IMR-90 (cell line): ENCODE measurements at regions not wholly inside any gene's neighbourhood (a gene's known extent, or its start where the extent isn't known, plus 50 kb on each side); places are given as distances from the start of the nearest gene placed in this dataset.

Experiments
- ATAC-seq: fragments of 200-7000 bp; cut with Tn5 transposase; 2 replicates; pipeline ENCODE4 v1.9.1; 2020; ENCODE audit warnings: low read depth, mild to moderate bottlenecking, moderate library complexity
- BruUV-seq: library from RNA; stranded (reverse); fragments of 400-500 nt; replicated peaks from 2 replicates; lab custom pipeline; 2021; lab: Mats Ljungman, UMichigan
- CTCF ChIA-PET: fragments of 300-600 bp; formaldehyde crosslinking; extraction: SDS; loops from one replicate; lab custom pipeline; 2021; ENCODE audit warnings: antibody characterized with exemption; lab: Yijun Ruan, JAX
- POLR2A ChIA-PET: fragments of 300-600 bp; sonication (Branson Sonifier 250); formaldehyde crosslinking; loops from one replicate; lab custom pipeline; 2022; ENCODE audit warnings: antibody characterized with exemption; ENCODE audit not compliant: unreplicated experiment; lab: Charles Lee
- DNase-seq: peaks from one replicate; pipeline ENCODE4 v3.0.0; 2013
- H2AFZ ChIP-seq: replicated peaks from 2 replicates; pipeline ENCODE3; 2013; ENCODE audit warnings: low read length, mild to moderate bottlenecking; ENCODE audit not compliant: poor library complexity
- H2AK5ac ChIP-seq: 2 replicates; pipeline ENCODE4 v1.6.1; 2013; ENCODE audit warnings: low read depth, low read length, inconsistent platforms
- H2AK9ac ChIP-seq: replicated peaks from 2 replicates; pipeline ENCODE3; 2013; ENCODE audit warnings: mild to moderate bottlenecking, low read depth, low read length, moderate library complexity; ENCODE audit not compliant: poor library complexity
- H2BK120ac ChIP-seq: 2 replicates; pipeline ENCODE4 v1.6.1; 2013; ENCODE audit warnings: low read depth, low read length, inconsistent platforms
- H2BK15ac ChIP-seq: 3 replicates; pipeline ENCODE4 v1.6.1; 2013; ENCODE audit warnings: low read depth, low read length, inconsistent platforms
- H2BK20ac ChIP-seq: 2 replicates; pipeline ENCODE4 v1.6.1; 2013; ENCODE audit warnings: low read depth, mild to moderate bottlenecking, inconsistent platforms, low read length, moderate library complexity
- H2BK5ac ChIP-seq: 2 replicates; pipeline ENCODE4 v1.6.1; 2013; ENCODE audit warnings: mild to moderate bottlenecking, low read depth, low read length, inconsistent platforms; ENCODE audit not compliant: poor library complexity, severe bottlenecking
- H3K14ac ChIP-seq: replicated peaks from 2 replicates; pipeline ENCODE4 v1.6.1; 2013; ENCODE audit warnings: low read depth, low read length, inconsistent platforms
- H3K18ac ChIP-seq: 2 replicates; pipeline ENCODE4 v1.6.1; 2013; ENCODE audit warnings: low read depth, low read length, control low read depth
- H3K23ac ChIP-seq: 2 replicates; pipeline ENCODE4 v1.6.1; 2013; ENCODE audit warnings: low read depth, low read length, inconsistent platforms
- H3K27ac ChIP-seq: 2 replicates; pipeline ENCODE4 v1.5.1; 2013; ENCODE audit warnings: mild to moderate bottlenecking, control low read depth, low read length; ENCODE audit not compliant: insufficient read depth
- H3K27me3 ChIP-seq: 2 replicates; pipeline ENCODE4 v1.6.1; 2013; ENCODE audit warnings: low read length; ENCODE audit not compliant: control insufficient read depth, insufficient read depth
- H3K36me3 ChIP-seq: 2 replicates; pipeline ENCODE4 v1.6.1; 2013; ENCODE audit warnings: low read length, mixed read lengths; ENCODE audit not compliant: control insufficient read depth, insufficient read depth
- H3K4ac ChIP-seq: 2 replicates; pipeline ENCODE4 v1.6.1; 2013; ENCODE audit warnings: low read depth, low read length, inconsistent platforms
- H3K4me1 ChIP-seq: 2 replicates; pipeline ENCODE4 v1.6.1; 2013; ENCODE audit warnings: low read length, mixed read lengths; ENCODE audit not compliant: control insufficient read depth, insufficient read depth
- H3K4me2 ChIP-seq: 2 replicates; pipeline ENCODE4 v1.6.1; 2013; ENCODE audit warnings: low read depth, mild to moderate bottlenecking, control low read depth, low read length, moderate library complexity
- H3K4me3 ChIP-seq: 2 replicates; pipeline ENCODE4 v1.5.1; 2013; ENCODE audit warnings: low read depth, mild to moderate bottlenecking, control low read depth, low read length, moderate library complexity; ENCODE audit not compliant: insufficient read depth
- H3K56ac ChIP-seq: 2 replicates; pipeline ENCODE4 v1.6.1; 2013; ENCODE audit warnings: low read length, inconsistent platforms; ENCODE audit not compliant: insufficient read depth; ENCODE audit errors: extremely low read depth
- H3K79me1 ChIP-seq, 2 experiments: 2 replicates each; pipeline ENCODE4 v1.6.1; 2013; ENCODE audit warnings: low read length in 2 of 2, inconsistent platforms in 1 of 2, low read depth in 1 of 2
- H3K9ac ChIP-seq: 2 replicates; pipeline ENCODE4 v1.6.1; 2013; ENCODE audit warnings: low read depth, low read length, control low read depth
- H3K9me1 ChIP-seq: 2 replicates; pipeline ENCODE4 v1.6.1; 2013; ENCODE audit warnings: low read length, inconsistent platforms; ENCODE audit not compliant: insufficient read depth
- H3K9me3 ChIP-seq: 2 replicates; pipeline ENCODE4 v1.6.1; 2013; ENCODE audit warnings: low read length; ENCODE audit not compliant: control insufficient read depth, insufficient read depth
- H4K20me1 ChIP-seq: 2 replicates; pipeline ENCODE4 v1.6.1; 2013; ENCODE audit warnings: low read length, inconsistent platforms; ENCODE audit not compliant: insufficient read depth
- H4K5ac ChIP-seq: 2 replicates; pipeline ENCODE4 v1.6.1; 2013; ENCODE audit warnings: mild to moderate bottlenecking, low read depth, low read length, control low read depth
- H4K8ac ChIP-seq, 2 experiments: 2 replicates each; pipeline ENCODE4 v1.6.1; 2013; ENCODE audit warnings: low read depth in 2 of 2, low read length in 2 of 2, control low read depth in 1 of 2, inconsistent platforms in 1 of 2
- H4K91ac ChIP-seq: 2 replicates; pipeline ENCODE4 v1.6.1; 2013; ENCODE audit warnings: low read depth, low read length, inconsistent platforms; ENCODE audit not compliant: insufficient read depth
- BHLHE40 ChIP-seq: fragments of 150-350 bp; IDR thresholded peaks from 2 replicates; pipeline ENCODE4 v1.6.1; 2016; ENCODE audit warnings: mild to moderate bottlenecking, low read depth, low read length
- FOS ChIP-seq: fragments of 150-350 bp; IDR thresholded peaks from 2 replicates; pipeline ENCODE4 v1.6.1; 2016; ENCODE audit warnings: low read depth, low read length
- MXI1 ChIP-seq: IDR thresholded peaks from 2 replicates; pipeline ENCODE4 v1.6.1; 2012; ENCODE audit warnings: low read depth, mild to moderate bottlenecking, low read length, moderate library complexity, borderline replicate concordance
- POLR2A ChIP-seq: IDR thresholded peaks from 2 replicates; pipeline ENCODE4 v1.6.1; 2012; ENCODE audit warnings: mild to moderate bottlenecking, low read depth, low read length
- RFX5 ChIP-seq: IDR thresholded peaks from 2 replicates; pipeline ENCODE4 v1.8.0; 2012; ENCODE audit warnings: low read depth, mild to moderate bottlenecking, low read length, moderate library complexity
- USF2 ChIP-seq: fragments of 150-350 bp; IDR thresholded peaks from 2 replicates; pipeline ENCODE4 v1.6.1; 2017; ENCODE audit warnings: mild to moderate bottlenecking, antibody characterized with exemption, low read length, low read depth
- WGBS, 2 experiments: methylation state at CpG; one replicate each; pipeline versions ENCODE4 v1.1.5 to v1.1.7; 2013; ENCODE audit warnings: missing lambda C conversion rate in 2 of 2; ENCODE audit not compliant: insufficient read length in 1 of 2; ENCODE audit errors: extremely low coverage in 2 of 2; 5-methylcytosine and 5-hydroxymethylcytosine counted together
- dilution Hi-C: fragments of 300-500 bp; cut with HindIII; formaldehyde crosslinking; loops from one replicate; pipeline ENCODE4 v1.14.3; 2018; ENCODE audit warnings: low sequenced_read_pairs; ENCODE audit not compliant: unreplicated experiment
- in situ Hi-C: fragments of 300-500 bp; cut with MboI; formaldehyde crosslinking; loops from 3 replicates; pipeline ENCODE4 v1.14.3; 2019; ENCODE audit warnings: low sequenced_read_pairs, inconsistent platforms, mixed read lengths
- intact Hi-C: fragments of 100-400 bp; cut with micrococcal nuclease; formaldehyde crosslinking; loops from 2 replicates; pipeline ENCODE4 v1.10.0; 2022
- TF ChIP-seq, protein P1 (sequence below): conservative IDR thresholded peaks from 2 replicates; pipeline ENCODE4 v1.5.1; 2012; ENCODE audit warnings: mild to moderate bottlenecking, low read depth, low read length, improper control_type of control experiment

DNA sequence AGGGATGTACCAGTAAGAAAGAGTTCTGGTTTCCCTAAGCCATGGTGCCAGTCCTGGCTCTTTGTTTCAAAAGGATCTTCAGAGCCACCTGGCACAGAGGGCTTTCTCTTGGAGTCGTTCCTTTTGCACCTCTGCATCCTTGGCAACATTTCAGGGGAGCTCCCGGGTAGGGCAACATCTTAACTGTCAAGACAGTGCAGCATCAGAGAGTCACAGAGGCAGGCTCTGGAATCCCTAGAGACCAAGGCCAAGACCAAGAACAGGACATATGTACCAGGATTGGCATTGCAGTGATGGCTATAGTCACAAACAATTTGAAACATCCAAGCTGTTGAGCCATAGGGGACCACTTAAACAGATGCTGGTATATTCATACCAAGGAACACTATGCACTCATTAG, 129.4 kb upstream of the ADPGK start:
- H3K4me1 ChIP-seq = peaks cover 1% of the 10 kb centered on the region; the same call in 1 of the 2 replicates
- ATAC-seq (no peak), DNase-seq (no peak)
- no peak overlapping the region for H2AFZ ChIP-seq
- H3K56ac ChIP-seq = no peak overlapping the region
- H3K27ac ChIP-seq = no peak overlapping the region
- no peak overlapping the region for H2BK15ac ChIP-seq
- H3K9me1 ChIP-seq = peaks cover 4% of the 10 kb centered on the region
- no peak overlapping the region for H3K4ac ChIP-seq
- CTCF ChIA-PET = no interaction called here
- H4K91ac ChIP-seq = no peak overlapping the region
- H3K4me3 ChIP-seq = no peak overlapping the region
- no peak overlapping the region for H4K8ac ChIP-seq
- H3K23ac ChIP-seq = no peak overlapping the region
- H3K9ac ChIP-seq = no peak overlapping the region
- no peak for TF ChIP-seq USF2
- no peak for TF ChIP-seq POLR2A
- no peak for TF ChIP-seq BHLHE40
- TF ChIP-seq, protein P1, sequence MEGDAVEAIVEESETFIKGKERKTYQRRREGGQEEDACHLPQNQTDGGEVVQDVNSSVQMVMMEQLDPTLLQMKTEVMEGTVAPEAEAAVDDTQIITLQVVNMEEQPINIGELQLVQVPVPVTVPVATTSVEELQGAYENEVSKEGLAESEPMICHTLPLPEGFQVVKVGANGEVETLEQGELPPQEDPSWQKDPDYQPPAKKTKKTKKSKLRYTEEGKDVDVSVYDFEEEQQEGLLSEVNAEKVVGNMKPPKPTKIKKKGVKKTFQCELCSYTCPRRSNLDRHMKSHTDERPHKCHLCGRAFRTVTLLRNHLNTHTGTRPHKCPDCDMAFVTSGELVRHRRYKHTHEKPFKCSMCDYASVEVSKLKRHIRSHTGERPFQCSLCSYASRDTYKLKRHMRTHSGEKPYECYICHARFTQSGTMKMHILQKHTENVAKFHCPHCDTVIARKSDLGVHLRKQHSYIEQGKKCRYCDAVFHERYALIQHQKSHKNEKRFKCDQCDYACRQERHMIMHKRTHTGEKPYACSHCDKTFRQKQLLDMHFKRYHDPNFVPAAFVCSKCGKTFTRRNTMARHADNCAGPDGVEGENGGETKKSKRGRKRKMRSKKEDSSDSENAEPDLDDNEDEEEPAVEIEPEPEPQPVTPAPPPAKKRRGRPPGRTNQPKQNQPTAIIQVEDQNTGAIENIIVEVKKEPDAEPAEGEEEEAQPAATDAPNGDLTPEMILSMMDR = no peak
- TF ChIP-seq MXI1 = no peak
- no peak for TF ChIP-seq RFX5
- no peak for TF ChIP-seq FOS
- H3K9me3 ChIP-seq = no peaks in the 10 kb centered on the region
- no peak overlapping the region for H2BK5ac ChIP-seq
- H2AK5ac ChIP-seq = no peak overlapping the region; the same call in 1 of the 2 replicates
- H3K18ac ChIP-seq = no peak overlapping the region
- H3K4me2 ChIP-seq = no peak overlapping the region
- no peak overlapping the region for H2BK120ac ChIP-seq
- H3K27me3 ChIP-seq = peaks cover 3% of the 10 kb centered on the region
- H4K20me1 ChIP-seq = no peaks in the 10 kb centered on the region
- POLR2A ChIA-PET = no interaction called here
- H2BK20ac ChIP-seq = no peak overlapping the region
- H3K14ac ChIP-seq = no peak overlapping the region
- no peaks in the 10 kb centered on the region for H3K79me1 ChIP-seq
- intact Hi-C loops (no loop called here), dilution Hi-C loops (no loop called here), in situ Hi-C loops (no loop called here)
- WGBS, 2 experiments = 27% methylated on average over 2 of the region's 2 CpGs; no CpG with 5 or more reads in 1 of the 2 experiments
- H3K36me3 ChIP-seq = no peaks in the 10 kb centered on the region
- no peak overlapping the region for H2AK9ac ChIP-seq
- H4K5ac ChIP-seq = no peak overlapping the region
- BruUV-seq = no TSS peak
